Glomerular visceral epithelial cell (primary cell): ENCODE measurements at regions not wholly inside any gene's neighbourhood (a gene's known extent, or its start where the extent isn't known, plus 50 kb on each side); places are given as distances from the start of the nearest gene placed in this dataset.
"Not testable (repeated sequence)": the region's sequence is repeated elsewhere in the genome, so short reads cannot be mapped to it uniquely, and the experiment has no call there.

Experiments
- DNase-seq: peaks from one replicate; pipeline ENCODE4 v3.0.0-alpha.2; 2016; ENCODE audit errors: extremely low spot score

- no peak for DNase-seq
Observed at GRCh38 chr6:14390805-14391204, 273.2 kb downstream of the CD83 start.

DNA sequence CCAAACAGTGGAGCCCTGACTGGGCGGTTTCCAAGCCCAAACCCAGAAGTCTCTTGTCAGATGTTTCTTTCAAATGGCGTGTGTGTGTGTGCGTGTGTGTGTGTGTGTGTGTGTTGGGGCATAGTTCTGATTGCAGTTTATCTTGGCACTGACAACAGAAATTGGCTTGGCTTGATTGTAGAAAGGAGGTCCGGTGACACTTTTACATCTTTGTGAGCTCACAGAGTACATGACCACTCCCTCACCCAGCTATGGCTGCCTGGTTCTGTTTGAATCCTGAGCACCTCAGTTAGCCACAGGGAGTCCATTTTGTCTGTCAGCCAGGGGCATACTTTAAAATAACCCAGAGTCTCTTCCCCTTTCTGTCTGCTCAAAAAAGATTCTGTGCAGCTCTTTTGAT is 276.3 kb downstream of the CD83 start:
- no peak for DNase-seq

DNA sequence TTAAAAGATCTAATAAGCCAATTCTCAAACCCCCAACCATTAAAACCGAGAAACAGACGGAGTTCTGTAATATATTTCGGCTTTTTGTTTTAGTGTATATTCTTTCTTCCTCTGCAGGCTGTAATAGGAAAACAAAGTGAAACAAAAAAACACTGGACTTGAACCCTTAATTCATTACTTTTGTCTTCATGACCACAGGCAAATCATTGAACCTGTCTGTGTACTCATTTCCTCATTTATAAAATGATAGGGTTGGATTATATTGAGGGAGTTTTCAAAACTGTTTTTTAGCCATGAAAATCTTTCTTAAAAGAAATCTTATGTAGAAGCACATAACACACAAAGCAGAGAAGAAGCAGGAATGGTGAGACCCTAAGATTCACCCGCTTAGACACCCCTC is 278.8 kb downstream of the CD83 start:
- no peak for DNase-seq

DNA sequence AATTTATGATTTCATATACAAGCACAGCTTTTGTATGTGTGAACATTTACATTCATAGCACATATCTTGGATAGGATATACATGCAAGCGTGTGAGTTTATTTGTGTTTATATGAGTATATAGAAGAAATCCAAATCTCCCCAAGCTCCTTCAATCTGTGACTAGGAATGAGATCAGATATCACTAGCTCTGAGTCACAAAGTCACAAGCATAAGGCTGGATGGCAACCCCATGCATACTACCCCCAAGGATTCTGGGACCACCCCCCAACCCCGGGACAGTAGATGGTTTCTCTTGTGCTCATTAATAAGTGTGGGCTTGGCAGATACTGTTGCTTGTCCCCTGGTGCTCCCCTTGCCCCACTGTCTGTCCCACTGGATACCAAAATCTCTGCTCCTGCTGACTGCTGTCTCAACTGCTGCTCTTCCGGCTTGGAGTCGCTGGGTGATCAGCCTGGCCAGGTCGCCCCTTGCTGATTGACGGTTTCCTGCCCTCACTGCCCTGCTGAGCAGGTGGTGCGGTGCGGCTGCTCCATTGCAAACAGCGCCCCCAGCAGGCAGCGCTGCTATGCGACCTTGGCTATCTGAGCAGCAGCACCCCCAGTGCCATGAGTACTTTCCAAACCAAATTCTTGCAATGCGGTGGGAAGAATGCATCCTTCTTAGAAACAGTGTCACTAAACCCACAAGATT is 279.4 kb downstream of the CD83 start:
- DNase-seq, result peak; percentile 44

DNA sequence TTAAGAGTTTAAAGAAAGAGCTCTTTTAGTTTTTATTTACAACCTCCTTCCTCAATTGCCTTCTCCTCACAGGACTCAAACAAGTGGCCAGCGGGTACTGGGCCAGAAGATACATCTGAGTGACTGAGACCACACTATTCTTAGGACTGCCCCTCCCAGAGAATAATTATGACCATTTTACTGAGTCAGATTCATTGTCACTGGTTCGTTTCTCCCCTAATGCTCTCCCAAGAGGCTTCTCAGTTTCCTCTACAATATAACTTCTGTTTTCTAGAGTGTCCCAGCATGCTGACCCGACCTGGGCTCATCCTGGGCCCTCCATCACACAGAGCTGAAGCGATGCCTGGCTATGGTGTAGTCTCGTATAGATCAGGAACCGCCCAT is 279.9 kb downstream of the CD83 start:
- no peak for DNase-seq

DNA sequence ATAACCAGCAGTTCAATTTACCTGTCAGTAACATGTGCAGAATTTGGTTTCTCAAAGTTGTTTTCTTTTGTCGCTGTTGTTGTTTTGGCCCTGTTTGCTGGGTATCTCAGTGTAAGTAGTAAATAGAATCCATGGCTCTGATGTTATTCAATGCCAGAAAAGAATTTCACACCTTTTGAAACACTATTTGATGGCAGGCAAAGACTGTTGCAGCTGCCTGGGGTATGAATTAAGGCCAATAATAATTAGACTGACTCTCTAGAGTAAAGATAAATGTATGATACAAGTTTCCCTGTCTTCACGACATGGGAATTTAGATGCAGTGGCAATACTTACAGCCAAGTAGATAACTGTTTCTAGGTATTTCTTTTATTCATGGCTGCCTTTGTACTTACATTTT is 281.4 kb downstream of the CD83 start:
- DNase-seq, result no peak

- no peak for DNase-seq
Observed at GRCh38 chr6:14399635-14400034, 282.1 kb downstream of the CD83 start.

GRCh38 chr6:14401246-14401645 is 283.7 kb downstream of the CD83 start:
- no peak for DNase-seq

GRCh38 chr6:14406614-14407331 is 289.2 kb downstream of the CD83 start:
- no peak for DNase-seq

DNA sequence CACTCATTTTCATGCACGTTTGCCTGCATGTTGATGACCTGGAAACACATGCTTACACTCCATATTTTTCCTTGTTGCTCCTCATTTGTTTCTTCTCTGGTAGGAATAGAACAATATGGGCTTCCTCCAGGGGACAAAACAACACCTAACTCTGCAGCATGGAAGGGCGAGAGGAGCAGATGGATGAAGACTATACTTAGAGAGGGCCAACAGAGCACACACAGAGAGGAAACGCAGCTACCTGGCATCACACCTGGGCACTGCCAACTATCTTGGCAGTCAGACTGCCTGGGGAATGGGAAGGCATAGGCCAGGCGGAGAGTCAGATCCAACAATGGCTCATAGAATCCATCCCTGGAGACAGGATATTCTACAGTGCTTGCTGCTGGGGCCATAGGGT is 290.9 kb downstream of the CD83 start:
- DNase-seq, result no peak

GRCh38 chr6:14412026-14412425 is 294.5 kb downstream of the CD83 start:
- DNase-seq, result no peak

DNA sequence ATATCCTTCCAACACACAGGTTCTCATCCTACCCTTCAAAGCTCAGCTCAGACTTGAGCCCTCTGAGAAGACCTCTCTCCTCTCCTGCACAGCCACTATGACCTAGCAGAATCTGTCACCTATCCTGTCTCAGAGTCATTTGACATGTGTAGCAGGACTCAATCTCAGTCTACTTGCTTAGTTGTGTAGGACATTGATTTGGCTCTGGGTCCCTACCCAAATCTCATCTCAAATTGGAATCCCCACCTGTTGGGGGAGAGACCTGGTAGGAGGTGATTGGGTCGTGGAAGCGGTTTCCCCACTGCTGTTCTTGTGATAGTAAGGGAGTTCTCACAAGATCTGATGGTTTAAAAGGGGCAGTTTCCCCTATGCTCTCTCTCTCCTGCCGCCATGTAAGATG is 297.9 kb downstream of the CD83 start:
- DNase-seq, result no peak

DNA sequence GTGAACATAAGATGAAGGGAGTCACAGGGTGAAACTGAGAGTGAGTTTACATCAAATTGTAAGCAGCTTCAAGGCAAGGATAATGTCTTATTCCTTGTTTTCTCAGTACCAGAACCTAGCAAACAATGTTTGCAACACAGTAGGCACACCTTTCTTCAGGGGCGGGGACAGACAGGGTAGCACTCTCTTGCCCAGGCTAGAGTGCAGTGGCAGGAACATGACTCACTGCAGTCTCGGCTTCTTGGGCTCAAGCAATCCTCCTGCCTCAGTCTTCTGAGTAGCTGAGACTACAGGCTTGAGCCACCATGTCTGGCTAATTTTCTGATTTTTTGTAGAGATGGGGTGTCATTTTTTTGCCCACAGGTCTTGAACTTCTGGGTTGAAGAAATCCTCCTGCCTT is 299.8 kb downstream of the CD83 start:
- DNase-seq, result no peak

- not testable (repeated sequence) for DNase-seq
Observed at GRCh38 chr6:14419224-14419623, 301.7 kb downstream of the CD83 start.

DNA sequence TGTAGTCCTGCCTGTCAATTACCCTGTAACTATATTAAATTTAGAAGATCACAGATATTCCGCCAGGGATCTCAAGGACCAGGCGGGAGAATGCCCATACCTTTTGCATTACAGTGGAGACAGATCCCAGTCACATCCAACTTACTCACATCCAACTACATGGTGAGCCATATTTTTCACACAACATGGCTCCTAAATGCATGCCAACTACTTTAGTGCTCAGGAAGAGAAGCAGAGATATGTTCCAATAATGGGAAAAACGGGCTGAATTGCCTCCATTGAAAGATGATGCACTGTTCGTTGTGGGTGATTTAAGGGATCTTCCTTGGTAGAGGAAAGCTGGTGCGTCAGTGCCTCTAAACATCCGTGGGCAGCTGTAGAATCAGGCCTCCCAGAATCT is 304.5 kb downstream of the CD83 start:
- DNase-seq, result no peak

GRCh38 chr6:14422917-14423316 is 305.3 kb downstream of the CD83 start:
- no peak for DNase-seq

DNA sequence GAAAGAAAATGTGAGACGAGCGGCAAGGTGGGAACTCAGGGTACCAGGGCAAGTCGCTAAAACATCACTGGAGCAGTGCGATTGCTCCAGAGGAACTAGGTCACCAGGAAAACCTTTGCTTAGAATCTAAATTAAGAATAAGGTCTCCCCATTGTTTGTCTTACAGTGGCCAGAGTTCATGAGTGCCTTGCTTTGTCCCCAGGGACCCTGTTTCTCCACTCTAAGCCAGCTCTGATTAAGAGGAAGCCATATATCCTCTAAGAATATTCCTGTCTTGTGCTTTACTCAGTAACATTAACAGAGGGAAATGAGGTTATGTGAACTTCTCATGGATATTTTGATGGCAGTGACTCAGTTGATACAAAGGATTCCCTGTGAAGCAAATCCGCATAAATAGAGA is 305.8 kb downstream of the CD83 start:
- DNase-seq, result no peak

DNA sequence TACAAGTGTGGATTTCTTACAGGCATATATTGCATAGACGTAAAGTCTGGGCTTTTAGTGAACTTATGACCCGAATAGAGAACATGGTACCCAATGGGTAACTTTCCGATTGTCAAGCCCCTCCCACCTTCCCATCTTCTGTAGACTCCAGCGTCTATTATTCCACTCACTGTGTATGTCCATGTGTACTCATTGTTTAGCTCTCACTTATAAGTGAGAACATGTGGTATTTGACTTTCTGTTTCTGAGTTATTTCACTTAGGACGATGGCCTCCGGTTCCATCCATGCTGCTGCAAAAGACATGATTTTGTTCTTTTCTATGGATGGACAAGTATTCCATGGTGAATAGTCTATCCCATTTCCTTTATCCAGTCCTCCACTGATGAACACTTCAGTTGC is 306.4 kb downstream of the CD83 start:
- DNase-seq, result no peak

DNA sequence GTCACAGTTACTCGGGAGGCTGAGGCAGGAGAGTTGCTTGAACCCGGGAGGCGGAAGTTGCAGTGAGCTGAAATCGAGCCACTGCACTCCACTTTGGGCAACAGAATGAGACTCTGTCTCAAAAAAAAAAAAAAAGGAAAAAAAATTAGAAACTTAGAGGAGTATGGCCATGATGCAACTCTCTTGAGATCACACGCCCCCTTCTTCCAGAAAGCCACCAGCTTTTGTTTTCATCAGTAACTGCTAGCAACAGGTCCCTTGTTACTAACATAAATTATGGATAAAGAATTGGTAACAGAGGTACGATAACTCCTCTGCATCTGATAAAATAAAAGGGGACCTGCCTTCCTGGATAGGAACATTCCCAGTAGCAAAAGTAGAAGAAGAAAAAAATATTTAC is 308.2 kb downstream of the CD83 start:
- no peak for DNase-seq

DNA sequence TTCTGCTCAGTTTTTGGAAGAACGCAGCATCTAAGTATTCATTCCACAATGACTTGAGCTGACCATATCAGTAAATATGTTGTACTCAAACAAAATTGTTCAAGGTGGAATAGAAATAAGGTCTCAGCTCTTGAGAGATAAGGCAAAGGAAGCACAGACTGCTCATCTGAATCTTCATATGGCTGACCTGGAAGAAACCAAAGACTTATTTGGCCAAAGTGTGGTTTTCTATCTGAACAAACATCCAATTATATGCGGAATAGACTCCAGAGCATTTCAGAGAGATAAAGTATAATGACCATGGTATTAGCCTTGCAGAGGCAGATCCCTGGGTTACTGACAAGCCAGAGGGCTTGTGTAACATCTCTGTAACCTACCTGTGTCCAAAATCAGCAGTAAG is 308.7 kb downstream of the CD83 start:
- no peak for DNase-seq

DNA sequence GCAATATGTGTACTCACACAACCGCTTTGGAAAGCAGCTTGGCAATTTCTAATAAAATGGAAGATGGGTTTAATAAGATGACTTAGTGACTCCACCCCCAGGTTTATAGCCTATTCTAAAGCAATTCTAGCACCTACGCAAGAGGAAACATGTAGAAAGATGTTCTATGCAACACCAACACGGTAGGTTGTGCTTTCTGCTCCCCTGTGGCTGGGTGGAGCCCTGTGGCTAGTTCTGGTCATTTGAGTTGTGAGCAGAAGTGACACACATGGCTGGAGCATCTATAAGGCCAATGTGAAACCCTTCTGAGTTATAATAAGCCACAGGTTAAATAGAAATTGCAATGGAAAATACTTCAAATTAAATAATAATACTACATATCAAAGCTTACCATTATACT is 310.7 kb downstream of the CD83 start:
- no peak for DNase-seq

GRCh38 chr6:14429396-14429795 is 311.8 kb downstream of the CD83 start:
- no peak for DNase-seq

DNA sequence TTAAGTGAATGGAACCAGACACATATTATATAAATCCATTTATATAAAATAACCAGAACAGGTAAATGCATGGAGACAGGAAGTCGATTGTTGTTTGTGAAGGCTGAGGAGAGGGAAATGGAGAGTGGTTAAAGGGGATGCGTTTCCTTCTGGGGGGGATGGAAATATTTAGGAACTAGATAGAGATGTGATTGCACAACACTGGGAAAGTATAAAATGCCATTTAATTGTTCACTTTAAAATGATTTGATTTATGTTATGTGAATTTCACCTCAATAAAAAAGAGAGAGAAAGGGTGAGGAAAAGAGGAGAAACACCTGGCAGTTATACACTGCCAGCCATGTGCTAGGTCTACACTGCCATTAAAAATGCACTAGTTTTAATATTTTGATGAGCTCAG is 312.6 kb downstream of the CD83 start:
- DNase-seq, result no peak
